GM18867 (cell line): ENCODE measurements at regions not wholly inside any gene's neighbourhood (a gene's known extent, or its start where the extent isn't known, plus 50 kb on each side); places are given as distances from the start of the nearest gene placed in this dataset.

Experiments used
- ATAC-seq: cut with Tn5 transposase; IDR thresholded peaks from one replicate; pipeline ENCODE4 v1.9.1; 2021; ENCODE audit warnings: mild to moderate bottlenecking, moderate library complexity; ENCODE audit not compliant: unreplicated experiment

DNA sequence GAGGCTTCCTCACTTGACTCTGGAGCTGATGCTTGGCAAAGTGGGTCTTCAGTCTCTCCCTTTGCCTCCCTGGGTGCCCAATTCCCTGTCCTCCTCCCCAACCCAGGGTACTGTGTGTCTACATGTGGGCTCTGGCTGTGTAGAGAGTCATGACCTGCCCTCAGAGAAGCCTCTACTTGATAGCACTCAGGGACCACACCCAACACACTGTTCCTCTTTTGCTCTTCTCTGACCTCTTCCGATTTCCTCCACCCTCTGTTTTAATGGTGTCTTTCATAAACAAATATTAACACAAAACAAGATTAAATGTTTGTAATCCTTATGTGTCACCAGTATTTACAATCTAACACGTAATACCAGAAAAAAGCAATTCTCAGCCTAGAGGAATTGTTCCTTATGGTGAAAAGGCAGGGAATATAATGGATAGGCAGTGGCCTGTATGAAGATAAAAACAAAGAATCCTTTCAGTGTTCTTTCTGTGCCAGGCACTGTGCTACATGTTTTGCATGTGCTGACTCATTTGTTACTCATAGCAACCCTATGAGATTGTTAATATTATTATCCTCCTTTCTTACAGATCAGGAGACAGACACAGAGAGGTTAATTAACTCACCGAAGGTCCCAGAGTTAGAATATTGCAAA, 58.2 kb downstream of the HSD3B1 start:
- peak; percentile 62 for ATAC-seq

DNA sequence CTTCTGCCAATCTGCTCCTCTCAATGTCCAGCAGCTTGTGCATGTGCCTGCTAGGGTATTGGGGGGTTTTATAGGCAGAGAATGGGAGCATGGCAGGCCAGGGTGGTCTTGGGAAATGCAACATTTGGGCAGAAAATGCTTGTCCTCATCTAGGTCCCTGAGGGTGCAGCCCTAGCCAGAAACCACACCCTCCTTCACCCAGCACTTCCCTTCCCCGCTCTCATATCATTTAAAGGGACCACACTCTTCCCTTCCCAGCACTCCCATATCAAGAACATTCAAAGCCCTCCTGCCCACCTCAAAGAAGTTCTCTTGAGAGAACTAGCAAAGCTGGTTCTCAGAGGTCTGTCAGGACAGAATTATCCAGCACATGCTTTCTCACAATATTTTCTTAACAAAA, 62.1 kb downstream of the HSD3B1 start:
- ATAC-seq: no peak
